Adrenal gland (tissue), 5 donors: ENCODE measurements at regions not wholly inside any gene's neighbourhood (a gene's known extent, or its start where the extent isn't known, plus 50 kb on each side); places are given as distances from the start of the nearest gene placed in this dataset.

Experiments
- CTCF ChIP-seq, 6 experiments: fragments of 450-650 bp in 4 of 6; fragments of 200-600 bp in 2 of 6; sonication (generic) in 1 of 6; IDR thresholded peaks; 1 replicate in 5 of 6; 2 replicates in 1 of 6; pipeline versions ENCODE4 v1.5.1 to v1.8.0; 2016 to 2021; ENCODE audit warnings: antibody characterized with exemption in 6 of 6, mild to moderate bottlenecking in 2 of 6, moderate library complexity in 1 of 6
- POLR2A ChIP-seq, 2 donors: fragments of 450-650 bp; IDR thresholded peaks; one replicate each; pipeline ENCODE4 v1.6.1; 2017; ENCODE audit warnings: antibody characterized with exemption in 2 of 2, mild to moderate bottlenecking in 2 of 2, moderate library complexity in 1 of 2
- donor health status: DM: no; HTN: no; CAD: no.

GRCh38 chr2:63723709-63724108, 118.0 kb upstream of the UGP2 start:
- TF ChIP-seq CTCF (IDR thresholded peaks at IDR 0.05) (no peak), POLR2A (IDR thresholded peaks at IDR 0.05) (no peak)
